Endodermal cell (in vitro differentiated cells): ENCODE measurements at regions not wholly inside any gene's neighbourhood (a gene's known extent, or its start where the extent isn't known, plus 50 kb on each side); places are given as distances from the start of the nearest gene placed in this dataset.

Experiments
- DNase-seq: peaks from one replicate; pipeline ENCODE4 v3.0.0-alpha.2; 2017
- H3K27ac ChIP-seq: 2 replicates; pipeline ENCODE4 v1.5.1; 2013; ENCODE audit warnings: mild to moderate bottlenecking, low read depth, low read length, moderate library complexity
- H3K27me3 ChIP-seq: 2 replicates; pipeline ENCODE4 v1.6.1; 2013; ENCODE audit warnings: mild to moderate bottlenecking, low read length, moderate library complexity; ENCODE audit not compliant: insufficient read depth, control insufficient read depth, poor library complexity, severe bottlenecking
- H3K36me3 ChIP-seq: 2 replicates; pipeline ENCODE4 v1.7.0; 2013; ENCODE audit warnings: mild to moderate bottlenecking, low read length, moderate library complexity; ENCODE audit not compliant: control insufficient read depth, insufficient read depth
- H3K4me1 ChIP-seq: one replicate; pipeline ENCODE4 v1.7.0; 2013; ENCODE audit warnings: low read length; ENCODE audit not compliant: control insufficient read depth, insufficient read depth
- H3K4me3 ChIP-seq: 2 replicates; pipeline ENCODE4 v1.5.1; 2013; ENCODE audit warnings: mild to moderate bottlenecking, low read length, moderate library complexity
- H3K9ac ChIP-seq: 2 replicates; pipeline ENCODE4 v1.6.1; 2013; ENCODE audit warnings: mild to moderate bottlenecking, low read length, moderate library complexity; ENCODE audit not compliant: poor library complexity, severe bottlenecking; ENCODE audit errors: extremely low read depth
- H3K9me3 ChIP-seq: 2 replicates; pipeline ENCODE4 v1.6.1; 2013; ENCODE audit warnings: mild to moderate bottlenecking, low read length, moderate library complexity; ENCODE audit not compliant: control insufficient read depth
- H3K27ac Mint-ChIP-seq: 2 replicates; pipeline ENCODE4 v1.8.0; 2020; ENCODE audit warnings: mixed read lengths
- H3K27me3 Mint-ChIP-seq: 2 replicates; pipeline ENCODE4 v1.8.0; 2021; ENCODE audit warnings: mild to moderate bottlenecking, mixed read lengths; ENCODE audit not compliant: insufficient read depth
- H3K36me3 Mint-ChIP-seq: 2 replicates; pipeline ENCODE4 v1.8.0; 2020; ENCODE audit warnings: low read depth, mixed read lengths
- H3K4me1 Mint-ChIP-seq: 2 replicates; pipeline ENCODE4 v1.8.0; 2020; ENCODE audit warnings: mixed read lengths
- H3K4me3 Mint-ChIP-seq: 2 replicates; pipeline ENCODE4 v1.8.0; 2020; ENCODE audit warnings: mild to moderate bottlenecking, moderate library complexity, mixed read lengths
- H3K9me3 Mint-ChIP-seq: 2 replicates; pipeline ENCODE4 v1.8.0; 2020; ENCODE audit warnings: mild to moderate bottlenecking, mixed read lengths
- CTCF ChIP-seq: fragments of 200-600 bp; sonication (generic); conservative IDR thresholded peaks from 2 replicates; pipeline ENCODE4 v1.5.0; 2021; ENCODE audit warnings: antibody characterized with exemption, mild to moderate bottlenecking
- WGBS, 2 experiments: methylation state at CpG; one replicate each; pipeline versions ENCODE4 v1.1.5 to v1.1.7; 2013; ENCODE audit warnings: missing lambda C conversion rate in 2 of 2, mixed read lengths in 1 of 2; ENCODE audit not compliant: insufficient coverage in 1 of 2, insufficient read length in 1 of 2; 5-methylcytosine and 5-hydroxymethylcytosine counted together

- WGBS, 2 experiments = 93% methylated on average over 1 of the region's 1 CpG; no CpG with 5 or more reads in 1 of the 2 experiments
- no peaks in the 10 kb centered on the region for H3K27me3 ChIP-seq
- no peaks in the 10 kb centered on the region for H3K36me3 Mint-ChIP-seq
These were observed 228.0 kb downstream of the AASDHPPT start for GRCh38 chr11:106305458-106305857.

GRCh38 chr11:106306942-106307341 lies 229.5 kb downstream of the AASDHPPT start:
- H3K9me3 ChIP-seq = peaks cover 25% of the 10 kb centered on the region
- H3K4me1 ChIP-seq = no peaks in the 10 kb centered on the region
- H3K27me3 ChIP-seq = no peaks in the 10 kb centered on the region
- Mint-ChIP-seq H3K27ac (no peak overlapping the region), H3K4me1 (no peaks in the 10 kb centered on the region), H3K36me3 (no peaks in the 10 kb centered on the region), H3K9me3 (peaks cover 30% of the 10 kb centered on the region), H3K4me3 (no peak overlapping the region), H3K27me3 (no peaks in the 10 kb centered on the region)
- H3K4me3 ChIP-seq = no peak overlapping the region
- no peak overlapping the region for H3K27ac ChIP-seq
- H3K9ac ChIP-seq = no peak overlapping the region
- DNase-seq = no peak
- no peak for TF ChIP-seq CTCF
- H3K36me3 ChIP-seq = no peaks in the 10 kb centered on the region

More at GRCh38 chr11:106305458-106305857, 228.0 kb downstream of the AASDHPPT start:
- no peak for TF ChIP-seq CTCF
- Histone ChIP-seq H3K4me1 (no peaks in the 10 kb centered on the region), H3K36me3 (no peaks in the 10 kb centered on the region), H3K27ac (no peak overlapping the region), H3K4me3 (no peak overlapping the region), H3K9ac (no peak overlapping the region), H3K9me3 (peaks cover 35% of the 10 kb centered on the region)
- Mint-ChIP-seq H3K4me1 (no peaks in the 10 kb centered on the region), H3K9me3 (peaks cover 36% of the 10 kb centered on the region), H3K4me3 (no peak overlapping the region), H3K27ac (no peak overlapping the region), H3K27me3 (no peaks in the 10 kb centered on the region)
- no peak for DNase-seq

- H3K27ac Mint-ChIP-seq = no peak overlapping the region
- H3K4me3 ChIP-seq = no peak overlapping the region
- DNase-seq = no peak
- H3K27ac ChIP-seq = no peak overlapping the region
- H3K36me3 ChIP-seq = no peaks in the 10 kb centered on the region
- H3K9me3 Mint-ChIP-seq = peaks cover 8% of the 10 kb centered on the region
- TF ChIP-seq CTCF = no peak
- no peaks in the 10 kb centered on the region for H3K4me1 Mint-ChIP-seq
- no peaks in the 10 kb centered on the region for H3K27me3 ChIP-seq
- H3K4me1 ChIP-seq = no peaks in the 10 kb centered on the region
- H3K4me3 Mint-ChIP-seq = no peak overlapping the region
- H3K9me3 ChIP-seq = peaks cover 3% of the 10 kb centered on the region
- WGBS, 2 experiments = 86 to 94% methylated on average over 1 of the region's 2 CpGs
- H3K27me3 Mint-ChIP-seq = no peaks in the 10 kb centered on the region
- no peak overlapping the region for H3K9ac ChIP-seq
- no peaks in the 10 kb centered on the region for H3K36me3 Mint-ChIP-seq
These were observed 231.7 kb downstream of the AASDHPPT start for GRCh38 chr11:106309070-106309684.
